HG03066 (cell line): ENCODE measurements at regions not wholly inside any gene's neighbourhood (a gene's known extent, or its start where the extent isn't known, plus 50 kb on each side); places are given as distances from the start of the nearest gene placed in this dataset.
"Not testable (repeated sequence)": the region's sequence is repeated elsewhere in the genome, so short reads cannot be mapped to it uniquely, and the experiment has no call there.

ENCODE experiments used
- ATAC-seq: cut with Tn5 transposase; IDR thresholded peaks from one replicate; pipeline ENCODE4 v1.9.1; 2021; ENCODE audit warnings: low read depth; ENCODE audit not compliant: unreplicated experiment

DNA sequence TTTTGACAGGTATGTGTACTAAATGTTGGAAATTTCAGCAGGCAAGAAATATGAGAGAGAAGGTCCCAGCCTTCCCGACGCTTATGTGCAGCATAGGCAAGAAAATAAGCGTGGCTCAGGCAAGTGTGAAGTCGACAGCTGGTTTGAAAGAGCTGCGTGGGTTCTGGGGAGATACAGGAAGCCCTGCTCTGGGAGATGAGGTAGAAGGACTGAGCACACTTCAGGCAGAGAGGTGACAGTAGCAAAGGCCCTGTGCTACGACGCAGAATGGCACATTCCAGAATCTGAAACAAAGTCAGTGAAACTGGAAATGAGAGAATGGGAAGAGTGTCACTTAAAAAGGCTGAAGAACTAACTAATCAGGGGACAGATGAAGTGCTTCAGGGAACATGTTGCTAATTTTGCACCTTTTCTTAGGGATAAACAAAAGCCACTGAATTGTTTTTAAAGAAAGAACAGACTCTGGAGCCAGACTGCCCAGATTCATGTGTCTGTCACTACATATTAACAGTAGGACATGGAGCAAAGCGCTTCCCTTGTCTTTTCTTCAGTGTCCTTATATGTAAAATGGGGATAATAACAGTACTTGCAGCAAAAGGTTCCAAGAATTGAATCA, 160.1 kb downstream of the SPRY2 start:
- no peak for ATAC-seq

DNA sequence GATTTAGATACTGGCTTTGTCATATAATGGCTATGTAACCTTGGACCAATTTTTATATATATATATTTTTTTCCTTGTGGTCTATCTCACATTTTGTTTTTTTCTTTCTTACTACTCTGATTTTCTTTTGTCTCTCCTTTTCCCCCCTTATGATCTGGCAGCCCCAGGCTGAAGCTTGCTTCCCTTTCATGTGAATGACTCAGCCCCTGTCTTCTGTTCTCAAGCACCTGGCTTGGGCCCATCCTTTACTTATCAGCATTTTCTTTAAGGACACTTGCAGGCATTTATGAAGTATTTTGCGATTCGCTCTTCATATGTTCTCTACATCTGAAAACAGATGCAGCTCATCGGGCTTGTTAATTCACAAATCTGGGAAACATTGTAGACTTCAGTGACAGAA, 163.6 kb downstream of the SPRY2 start:
- no peak for ATAC-seq

DNA sequence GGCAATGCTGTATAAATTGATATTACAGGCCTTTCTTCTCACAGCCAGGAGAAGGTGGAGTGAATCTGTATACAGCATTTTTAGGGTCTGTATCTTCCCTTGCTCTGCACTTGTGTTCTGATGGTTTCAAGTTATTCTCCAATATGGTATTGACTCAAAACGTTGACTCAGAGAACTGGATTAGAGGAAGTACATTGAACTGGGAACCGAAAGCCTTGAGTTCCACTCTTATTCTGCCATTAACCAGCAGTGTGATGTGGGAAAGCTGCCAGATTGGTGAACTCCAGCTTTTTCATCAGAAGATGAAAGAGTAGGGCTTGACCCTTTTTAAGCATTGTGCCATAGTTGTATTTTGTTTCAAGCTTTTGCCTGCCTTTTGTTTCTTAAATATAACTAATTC, 167.7 kb downstream of the SPRY2 start:
- no peak for ATAC-seq

DNA sequence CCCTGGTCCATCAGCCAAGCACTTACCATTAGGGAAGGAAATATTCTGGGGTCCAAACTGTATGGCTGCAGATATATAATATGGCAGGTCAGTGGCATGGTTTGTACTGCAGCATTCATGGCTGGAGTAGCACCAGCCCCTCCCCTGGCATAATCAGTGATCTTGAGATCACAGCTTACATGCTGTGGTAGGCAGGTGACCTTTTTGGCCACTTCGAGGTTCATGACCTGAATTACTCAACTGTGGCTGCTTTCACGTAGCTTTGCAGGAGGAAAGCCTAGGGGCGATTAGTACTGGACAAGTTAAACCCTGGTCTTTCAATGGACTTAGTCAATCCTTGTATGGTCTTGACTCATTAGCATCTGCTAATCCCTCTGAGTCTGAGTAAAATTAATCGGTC, 169.8 kb downstream of the SPRY2 start:
- no peak for ATAC-seq

DNA sequence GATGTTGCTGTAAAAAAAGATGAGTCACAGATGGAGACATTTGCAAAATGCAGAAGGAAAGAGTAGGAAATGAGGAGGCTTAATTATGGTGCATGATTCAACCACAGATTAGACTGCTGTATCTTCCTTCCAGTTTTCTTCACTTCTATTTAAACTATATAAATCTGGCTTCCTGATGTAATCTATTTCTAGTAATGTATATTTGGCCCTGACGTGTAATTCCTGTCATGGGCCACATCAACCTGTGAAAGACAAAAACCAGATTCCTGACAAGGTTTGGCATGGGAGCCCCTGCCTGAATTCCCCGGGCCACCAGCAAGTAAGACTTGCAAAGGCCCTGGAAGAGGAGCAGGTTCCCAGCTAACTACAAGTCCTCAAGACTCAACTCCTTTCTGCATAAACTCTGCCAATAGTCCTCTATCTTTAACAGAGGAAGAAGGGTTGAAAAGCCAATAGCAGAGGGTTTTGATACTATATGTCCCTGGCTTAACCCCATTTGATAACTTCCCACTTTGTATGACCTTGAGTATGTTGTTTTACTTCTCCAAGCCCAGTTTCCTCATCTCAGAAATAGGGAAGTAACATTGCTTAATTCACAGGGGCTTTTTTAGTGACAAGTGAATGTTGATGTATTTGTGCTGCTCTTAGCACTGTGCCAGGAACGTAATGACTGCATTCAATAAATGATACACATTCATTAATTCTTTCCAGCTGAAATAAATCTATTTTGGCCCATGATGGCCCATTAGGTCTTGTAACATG, 172.7 kb downstream of the SPRY2 start:
- ATAC-seq: no peak

DNA sequence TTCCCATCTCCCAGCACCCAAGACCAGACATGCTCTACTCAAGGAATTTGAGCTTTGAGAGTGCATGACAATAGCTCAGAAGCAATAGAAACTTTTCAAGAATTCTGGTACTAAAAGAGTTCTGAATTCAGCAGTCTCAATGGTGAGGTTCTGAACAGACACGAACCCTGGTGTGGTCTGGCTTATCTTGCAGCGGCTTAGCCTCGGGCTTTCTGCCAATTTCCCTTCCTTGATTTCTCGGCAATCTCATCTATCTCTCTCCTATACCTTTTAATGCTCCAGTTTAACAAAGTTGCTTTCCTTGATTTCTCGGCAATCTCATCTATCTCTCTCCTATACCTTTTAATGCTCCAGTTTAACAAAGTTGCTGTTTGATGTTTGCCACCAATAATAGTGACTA, 174.6 kb downstream of the SPRY2 start:
- no peak for ATAC-seq

DNA sequence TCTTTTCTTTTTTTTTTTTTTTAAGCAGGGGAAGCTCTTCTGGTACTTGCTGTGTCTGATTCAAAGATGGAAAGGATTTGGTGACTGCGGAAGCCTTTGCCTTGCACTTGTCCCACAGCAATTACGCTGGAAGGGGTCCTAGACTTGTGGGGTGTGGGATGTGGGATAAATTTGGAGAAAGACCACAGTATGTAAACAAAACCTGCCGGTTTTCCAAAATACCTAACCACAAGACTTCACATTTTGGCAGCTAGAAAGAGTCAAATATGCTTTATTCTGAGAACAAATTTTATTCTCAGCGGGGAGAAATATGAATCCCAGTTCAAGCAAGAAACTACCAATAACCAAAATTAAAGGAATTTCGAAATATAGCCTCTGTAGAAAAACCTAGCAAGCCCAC, 176.5 kb downstream of the SPRY2 start:
- ATAC-seq: no peak

DNA sequence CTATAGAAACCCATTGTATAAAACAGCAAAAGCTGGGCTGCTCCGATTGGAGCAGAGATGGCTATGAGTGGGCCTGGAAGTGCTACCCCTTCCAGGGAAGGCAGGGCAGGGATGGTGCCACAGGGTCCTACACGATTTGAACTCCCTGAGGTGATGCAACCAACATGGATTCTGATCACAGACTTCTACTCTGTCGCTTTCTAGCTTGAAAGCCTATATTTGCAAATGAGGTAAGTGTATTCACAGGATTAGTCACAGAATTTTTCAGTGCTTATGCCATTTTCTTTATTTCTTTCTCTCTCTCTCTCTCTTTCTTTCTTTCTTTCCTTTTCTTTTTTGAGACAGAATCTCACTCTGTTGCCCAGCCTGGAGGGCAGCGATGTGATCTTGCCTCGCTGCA, 179.0 kb downstream of the SPRY2 start:
- ATAC-seq: no peak

DNA sequence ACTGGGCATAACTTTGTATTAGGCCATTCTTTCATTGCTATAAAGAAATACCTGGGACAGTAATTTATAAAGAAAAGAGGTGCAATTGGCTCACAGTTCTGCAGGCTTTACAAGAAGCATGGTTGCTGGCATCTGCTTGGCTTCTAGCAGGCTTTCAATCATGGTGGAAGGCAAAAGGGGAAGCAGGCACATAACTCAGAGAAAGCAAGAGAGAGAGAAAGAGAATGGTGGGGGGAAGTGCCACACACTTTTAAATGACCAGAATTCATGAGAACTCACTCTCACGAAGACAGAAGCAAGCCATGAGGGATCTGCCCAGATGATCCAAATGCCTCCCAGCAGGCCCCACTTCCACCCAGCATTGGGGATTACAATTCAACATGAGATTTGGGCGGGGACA, 179.7 kb downstream of the SPRY2 start:
- no peak for ATAC-seq

DNA sequence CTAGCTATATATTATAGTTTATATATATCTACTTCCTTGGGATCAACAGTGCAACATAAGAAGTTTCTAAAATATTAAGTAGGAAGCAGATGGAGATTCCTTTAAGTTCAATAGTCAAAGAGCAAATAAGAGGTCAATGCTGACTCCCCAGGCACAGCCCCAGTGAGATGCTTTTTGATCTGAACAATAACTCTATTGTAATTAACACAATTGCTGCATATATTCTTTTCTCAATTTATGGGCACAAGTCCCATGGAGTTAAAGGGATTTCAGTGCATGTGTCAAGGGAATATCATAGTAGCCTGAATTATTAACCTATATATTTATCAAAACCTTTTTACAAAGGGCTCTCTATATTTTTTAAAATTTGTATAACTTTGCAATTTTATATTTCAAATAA, 180.8 kb downstream of the SPRY2 start:
- no peak for ATAC-seq

DNA sequence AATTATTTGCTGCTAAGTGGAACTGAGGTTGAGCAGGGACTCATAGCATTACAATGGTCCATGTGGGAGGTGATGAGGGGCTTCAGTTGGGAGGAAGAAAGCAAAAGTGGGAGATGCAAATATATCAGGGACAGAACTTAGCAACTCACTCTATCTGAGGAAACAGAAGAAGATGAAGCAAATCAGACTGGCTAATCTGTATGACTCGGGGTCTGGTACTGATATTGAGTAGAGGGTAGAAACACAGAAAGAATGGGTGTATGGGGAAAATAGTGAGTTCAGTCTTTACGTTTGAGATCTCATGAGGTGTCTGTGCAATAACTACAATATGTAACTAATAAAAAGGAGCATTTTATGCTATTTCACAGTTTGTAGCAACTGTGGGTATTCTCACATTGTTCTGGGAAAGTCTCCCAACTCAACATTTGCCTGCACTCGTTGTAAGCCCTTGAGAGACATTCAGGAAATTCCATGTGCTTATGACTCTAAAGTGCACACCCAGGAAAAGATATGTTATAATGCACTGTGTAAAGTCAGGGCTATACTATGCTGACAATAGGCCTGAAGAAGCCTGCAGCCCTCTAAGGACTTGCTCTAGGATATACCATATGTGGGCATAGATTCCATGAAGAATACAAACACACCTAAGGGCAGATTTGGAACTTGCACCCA, 183.5 kb downstream of the SPRY2 start:
- ATAC-seq: no peak

DNA sequence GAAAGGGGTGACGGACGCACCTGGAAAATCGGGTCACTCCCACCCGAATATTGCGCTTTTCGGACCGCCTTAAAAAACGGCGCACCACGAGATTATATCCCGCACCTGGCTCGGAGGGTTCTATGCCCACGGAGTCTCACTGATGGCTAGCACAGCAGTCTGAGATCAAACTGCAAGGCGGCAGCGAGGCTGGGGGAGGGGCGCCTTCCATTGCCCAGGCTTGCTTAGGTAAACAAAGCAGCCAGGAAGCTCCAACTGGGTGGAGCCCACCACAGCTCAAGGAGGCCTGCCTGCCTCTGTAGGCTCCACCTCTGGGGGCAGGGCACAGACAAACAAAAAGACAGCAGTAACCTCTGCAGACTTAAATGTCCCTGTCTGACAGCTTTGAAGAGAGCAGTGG, 188.8 kb downstream of the SPRY2 start:
- ATAC-seq: not testable (repeated sequence)

DNA sequence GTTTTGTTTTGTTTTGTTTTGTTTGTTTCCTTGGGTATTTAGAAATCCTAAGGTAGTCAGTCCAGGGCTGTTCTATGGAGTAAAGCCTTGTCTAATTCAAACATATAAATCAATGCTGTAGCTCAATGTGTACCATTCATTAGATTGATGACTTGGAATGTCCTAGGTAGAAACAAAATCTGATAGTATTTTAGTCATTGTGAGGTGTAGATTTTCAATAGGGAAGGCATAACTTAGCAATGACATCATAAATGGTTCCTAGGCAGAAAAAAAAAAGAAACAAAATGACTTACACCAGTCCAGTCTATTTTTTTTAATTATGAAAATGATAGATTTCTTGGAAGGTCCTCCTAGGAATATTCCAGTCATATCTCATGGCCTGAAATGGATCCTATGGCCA, 189.9 kb downstream of the SPRY2 start:
- ATAC-seq: no peak

DNA sequence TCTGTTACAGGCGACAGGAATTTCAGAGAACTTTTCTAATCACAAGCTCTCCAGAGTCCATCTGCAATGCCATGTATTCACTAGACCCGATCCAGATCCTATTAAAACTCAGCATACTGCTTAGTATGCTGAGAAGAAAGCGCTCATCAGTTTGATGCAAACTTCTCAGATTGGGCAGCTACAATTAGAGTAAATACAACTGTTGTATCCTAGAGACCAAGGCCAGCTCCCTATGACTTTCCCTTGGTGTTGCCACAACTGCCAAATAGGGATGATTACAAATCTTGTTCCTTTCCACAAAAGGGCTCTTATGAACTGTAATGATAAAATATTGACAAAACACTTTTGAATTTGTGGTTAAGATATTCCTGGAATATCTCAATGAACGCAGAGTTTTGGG, 191.2 kb downstream of the SPRY2 start:
- ATAC-seq: no peak

DNA sequence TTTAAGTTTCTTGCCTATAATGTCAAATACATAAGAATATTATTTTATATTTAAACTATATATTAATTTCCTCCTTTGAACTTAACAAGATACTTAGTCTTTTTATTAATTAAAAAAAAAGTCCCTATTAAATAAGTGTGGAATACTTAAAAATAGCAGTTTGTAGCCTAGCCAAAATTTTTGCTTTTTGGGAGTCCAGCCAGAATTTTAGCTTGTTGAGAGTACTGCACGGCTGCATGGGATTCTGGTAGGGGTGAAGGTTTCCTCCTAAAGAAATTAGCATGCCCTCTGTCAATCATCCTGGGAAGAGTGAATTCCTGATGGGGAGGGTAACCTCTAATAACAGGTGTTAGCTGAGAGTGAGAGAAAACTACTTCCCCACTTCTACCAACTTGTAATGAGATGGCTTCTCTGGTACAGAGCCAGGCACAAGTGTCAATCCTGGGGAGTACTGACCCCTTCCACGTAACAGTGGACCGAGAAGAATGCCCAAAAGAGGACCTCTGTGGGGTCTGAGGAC, 195.7 kb downstream of the SPRY2 start:
- ATAC-seq: no peak

DNA sequence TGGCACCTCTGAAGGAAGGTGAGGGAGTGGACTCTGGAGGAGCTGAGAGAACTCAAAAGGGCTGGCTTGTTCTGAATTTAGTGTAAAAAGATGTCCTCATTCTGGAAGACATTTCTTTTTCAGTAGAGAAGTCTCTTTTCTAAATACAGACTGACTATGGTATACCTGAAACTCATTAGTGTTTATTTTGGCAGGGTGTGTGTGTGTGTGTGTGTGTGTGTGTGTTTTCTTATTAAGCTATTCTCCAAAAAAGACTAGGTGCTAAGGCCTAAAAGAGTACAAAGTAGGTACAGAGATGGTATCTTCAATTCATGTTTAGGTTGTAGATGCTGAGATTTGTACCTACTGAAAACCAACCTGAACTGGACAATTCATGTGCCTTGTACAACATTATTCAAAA, 196.4 kb downstream of the SPRY2 start:
- ATAC-seq: no peak

DNA sequence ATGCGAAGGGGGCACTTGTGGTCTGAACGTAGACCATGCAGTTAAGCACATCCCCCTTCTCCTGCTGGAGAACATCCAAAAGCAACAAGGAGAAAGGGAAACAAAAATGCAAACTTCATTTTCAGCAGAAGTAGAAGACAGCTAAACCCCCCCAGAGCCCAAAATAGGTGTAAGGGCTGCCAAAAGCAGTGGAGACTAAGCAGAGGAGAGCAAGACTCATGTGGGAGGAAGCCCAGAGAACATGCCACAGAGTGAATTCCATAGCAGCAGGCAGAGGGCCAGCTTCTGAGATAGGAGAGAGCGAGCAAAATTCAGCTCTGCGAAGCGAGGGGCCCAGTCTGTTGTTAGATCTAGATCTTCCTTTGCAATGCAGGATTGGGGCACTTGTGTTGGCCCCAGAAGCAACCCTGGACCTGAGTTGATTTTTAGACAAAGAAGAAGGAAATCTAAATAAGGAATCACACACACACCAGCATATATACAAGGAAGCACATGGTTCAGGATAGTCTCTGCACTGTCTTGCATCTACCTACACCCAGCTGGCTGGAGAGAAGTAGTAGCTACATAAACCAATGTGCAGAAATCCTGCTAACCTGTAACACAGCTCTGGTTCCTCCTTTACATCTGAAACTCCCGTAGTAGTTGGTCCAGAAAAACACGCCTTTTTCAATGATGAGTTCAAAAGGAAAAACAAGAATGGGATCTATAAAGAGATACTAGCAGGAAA, 199.6 kb downstream of the SPRY2 start:
- no peak for ATAC-seq

DNA sequence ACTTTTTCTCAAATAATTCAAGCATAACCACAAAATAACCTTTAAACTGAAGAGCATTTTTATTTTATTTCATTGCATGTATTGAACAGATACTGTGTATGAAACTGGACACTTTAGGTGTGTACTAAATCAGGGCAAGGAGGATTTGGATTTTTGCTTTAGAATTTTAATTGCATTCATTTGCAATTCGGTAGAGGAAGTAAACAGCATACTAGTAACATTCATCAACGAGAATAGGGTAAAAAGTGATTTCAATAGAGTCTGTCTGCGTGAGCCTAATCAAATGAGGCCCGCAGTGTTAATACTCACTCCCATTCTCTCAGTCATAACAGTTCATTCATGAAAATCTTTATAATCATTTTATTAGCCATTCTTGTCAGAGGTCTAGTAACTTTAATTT, 200.2 kb downstream of the SPRY2 start:
- no peak for ATAC-seq

DNA sequence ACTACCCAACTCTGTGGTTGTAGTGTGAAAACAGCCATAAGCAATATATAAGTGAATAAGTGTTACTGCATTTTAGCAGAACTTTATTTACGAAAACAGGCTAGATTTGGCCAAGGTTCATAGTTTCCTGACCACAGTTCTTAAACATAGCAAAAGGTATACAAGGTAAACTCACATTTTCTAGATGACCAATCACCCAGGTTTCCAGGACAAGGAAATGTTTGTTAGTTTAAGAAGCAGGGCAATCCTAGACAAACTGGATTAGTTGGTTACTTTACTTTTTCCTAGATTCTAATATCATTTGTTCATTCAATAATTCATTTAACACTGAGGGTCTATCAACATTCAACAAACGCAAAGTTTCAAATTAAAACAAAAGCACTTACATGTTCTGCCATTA, 201.7 kb downstream of the SPRY2 start:
- no peak for ATAC-seq

DNA sequence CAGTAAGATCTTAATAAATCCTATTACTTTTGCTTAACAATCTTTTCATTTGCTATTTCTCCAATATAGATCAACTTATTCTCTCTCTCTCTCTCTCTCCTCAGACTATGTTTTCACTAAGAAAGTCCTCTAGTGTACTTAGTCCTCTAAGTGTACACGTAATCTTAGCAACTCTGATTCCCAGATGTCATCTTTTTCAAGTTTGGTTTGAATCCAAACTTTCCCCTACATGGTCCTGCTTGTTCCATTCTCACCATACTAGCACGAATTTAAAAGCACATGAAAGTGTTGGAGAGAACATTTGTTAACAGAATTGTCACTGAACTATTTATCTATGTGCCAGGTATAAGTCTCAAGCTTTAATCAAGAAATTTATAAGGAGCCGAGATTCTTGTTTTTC, 202.9 kb downstream of the SPRY2 start:
- no peak for ATAC-seq

DNA sequence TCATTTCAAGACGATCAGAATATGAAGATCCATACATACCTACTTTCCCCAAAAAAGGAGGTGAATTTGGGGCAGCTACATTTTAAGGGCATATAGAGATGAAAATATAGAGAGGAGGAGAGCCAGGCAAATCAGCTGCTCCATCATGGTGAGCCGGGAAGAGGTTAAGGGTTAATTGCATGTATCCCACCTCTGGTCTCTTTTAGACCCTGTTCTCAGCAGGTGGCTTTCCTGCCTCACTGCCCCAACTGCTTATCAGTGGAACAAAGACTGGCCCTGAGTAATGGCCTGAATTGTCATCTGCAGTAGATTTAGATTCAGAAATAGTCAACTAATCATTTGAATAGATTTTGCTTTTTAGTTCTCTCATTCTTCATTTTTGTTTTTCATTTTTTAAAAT, 206.6 kb downstream of the SPRY2 start:
- ATAC-seq: no peak
